ENCODE measurements at regions not wholly inside any gene's neighbourhood (a gene's known extent, or its start where the extent isn't known, plus 50 kb on each side); places are given as distances from the start of the nearest gene placed in this dataset.

- TF ChIP-seq CTCF (IDR thresholded peaks at IDR 0.05; ENCODE audit: insufficient read depth, low read depth, low read length) (no peak), EZH2 (IDR thresholded peaks at IDR 0.05; ENCODE audit: insufficient read depth, low read length) (no peak)
Measured at GRCh38 chr6:153251326-153251725, 120.2 kb upstream of the RGS17 start.
